GM23338 (cell line): ENCODE measurements at regions not wholly inside any gene's neighbourhood (a gene's known extent, or its start where the extent isn't known, plus 50 kb on each side); places are given as distances from the start of the nearest gene placed in this dataset.
A peak's percentile ranks its signal among the peaks of the same experiment; 100 is the strongest.

Experiments used
- ATAC-seq: fragments of 200-7000 bp; cut with Tn5 transposase; 3 replicates; pipeline ENCODE4 v1.9.1; 2020
- DNase-seq: peaks from one replicate; pipeline ENCODE4 v3.0.0-alpha.2; 2015; ENCODE audit warnings: low spot score
- H2AFZ ChIP-seq: fragments of 200-600 bp; sonication (generic); 2 replicates; pipeline ENCODE4 v1.8.0; 2016; ENCODE audit warnings: antibody characterized with exemption, mild to moderate bottlenecking, moderate library complexity
- H3F3A ChIP-seq: fragments of 200-600 bp; sonication (generic); replicated peaks from 2 replicates; pipeline ENCODE4 v1.8.0; 2017; ENCODE audit warnings: antibody characterized with exemption, mixed run types, low read depth
- H3K27ac ChIP-seq: fragments of 200-600 bp; sonication (generic); 2 replicates; pipeline ENCODE4 v1.6.1; 2016; ENCODE audit warnings: low read depth
- H3K27me3 ChIP-seq: fragments of 200-600 bp; sonication (generic); 2 replicates; pipeline ENCODE4 v1.8.0; 2016; ENCODE audit warnings: mild to moderate bottlenecking, mixed run types, moderate library complexity; ENCODE audit not compliant: insufficient read depth
- H3K36me3 ChIP-seq: fragments of 200-600 bp; sonication (generic); 2 replicates; pipeline ENCODE4 v1.8.0; 2016; ENCODE audit warnings: mild to moderate bottlenecking; ENCODE audit not compliant: insufficient read depth
- H3K4me1 ChIP-seq: fragments of 200-600 bp; sonication (generic); 2 replicates; pipeline ENCODE4 v1.8.0; 2016; ENCODE audit warnings: mild to moderate bottlenecking, moderate library complexity; ENCODE audit not compliant: insufficient read depth
- H3K4me2 ChIP-seq: fragments of 200-600 bp; sonication (generic); 2 replicates; pipeline ENCODE4 v1.7.1; 2017; ENCODE audit warnings: mixed run types
- H3K4me3 ChIP-seq: fragments of 200-600 bp; sonication (generic); 2 replicates; pipeline ENCODE4 v1.6.1; 2016; ENCODE audit warnings: mixed run types
- H3K79me2 ChIP-seq: fragments of 200-600 bp; sonication (generic); replicated peaks from 2 replicates; pipeline ENCODE4 v1.8.0; 2017; ENCODE audit warnings: mild to moderate bottlenecking; ENCODE audit not compliant: insufficient read depth
- H3K9me2 ChIP-seq: fragments of 200-600 bp; sonication (generic); 2 replicates; pipeline ENCODE4 v1.8.0; 2017; ENCODE audit not compliant: insufficient read depth
- H4K20me1 ChIP-seq: fragments of 200-600 bp; sonication (generic); replicated peaks from 2 replicates; pipeline ENCODE4 v1.8.0; 2017; ENCODE audit warnings: mild to moderate bottlenecking; ENCODE audit not compliant: insufficient read depth
- H3K27ac Mint-ChIP-seq: 2 replicates; pipeline ENCODE4 v1.8.0; 2020; ENCODE audit warnings: inconsistent platforms, mild to moderate bottlenecking, moderate library complexity, mixed read lengths
- H3K27me3 Mint-ChIP-seq: 3 replicates; pipeline ENCODE4 v1.8.0; 2022; ENCODE audit warnings: low read depth, mild to moderate bottlenecking, moderate library complexity, mixed read lengths, inconsistent platforms; ENCODE audit not compliant: insufficient read depth, poor library complexity
- H3K36me3 Mint-ChIP-seq: 3 replicates; pipeline ENCODE4 v1.8.0; 2021; ENCODE audit warnings: low read depth, mild to moderate bottlenecking, inconsistent platforms, moderate library complexity, mixed read lengths
- H3K4me1 Mint-ChIP-seq: 3 replicates; pipeline ENCODE4 v1.8.0; 2020; ENCODE audit warnings: mild to moderate bottlenecking, inconsistent platforms, mixed read lengths
- H3K4me3 Mint-ChIP-seq: 3 replicates; pipeline ENCODE4 v1.8.0; 2021; ENCODE audit warnings: moderate library complexity, mild to moderate bottlenecking, inconsistent platforms, mixed read lengths
- H3K9me3 Mint-ChIP-seq: 3 replicates; pipeline ENCODE4 v1.8.0; 2020; ENCODE audit warnings: moderate library complexity, mild to moderate bottlenecking, inconsistent platforms, mixed read lengths
- CREB1 ChIP-seq: fragments of 250-450 bp; sonication (Bioruptor Pico); IDR thresholded peaks from 2 replicates; pipeline ENCODE4 v1.5.0; 2020; ENCODE audit warnings: low read depth, mild to moderate bottlenecking, moderate library complexity
- EZH2 ChIP-seq: fragments of 200-600 bp; sonication (generic); IDR thresholded peaks from one replicate; pipeline ENCODE4 v1.8.0; 2017; ENCODE audit warnings: antibody characterized with exemption, mild to moderate bottlenecking, low read depth; ENCODE audit not compliant: unreplicated experiment
- EZH2phosphoT487 ChIP-seq: fragments of 200-600 bp; sonication (generic); IDR thresholded peaks from one replicate; pipeline ENCODE4 v1.8.1; 2018; ENCODE audit warnings: antibody characterized with exemption; ENCODE audit not compliant: unreplicated experiment
- JUNB ChIP-seq: IDR thresholded peaks from one replicate; pipeline ENCODE4 v1.6.1; 2016; ENCODE audit warnings: antibody characterized with exemption; ENCODE audit not compliant: unreplicated experiment
- NANOG ChIP-seq: IDR thresholded peaks from 2 replicates; pipeline ENCODE4 v1.6.1; 2016; ENCODE audit warnings: antibody characterized with exemption, borderline replicate concordance
- POLR2AphosphoS5 ChIP-seq: IDR thresholded peaks from 2 replicates; pipeline ENCODE4 v1.6.1; 2016; ENCODE audit warnings: antibody characterized with exemption, low read depth
- REST ChIP-seq: IDR thresholded peaks from one replicate; pipeline ENCODE4 v1.6.1; 2018; ENCODE audit warnings: antibody characterized with exemption; ENCODE audit not compliant: unreplicated experiment
- STAT1 ChIP-seq: IDR thresholded peaks from one replicate; pipeline ENCODE4 v1.6.1; 2016; ENCODE audit warnings: antibody characterized with exemption; ENCODE audit not compliant: unreplicated experiment
- ZNF114 ChIP-seq: fragments of 250-450 bp; sonication (Bioruptor Pico); IDR thresholded peaks from 2 replicates; pipeline ENCODE4 v1.5.0; 2020; ENCODE audit warnings: mild to moderate bottlenecking, moderate library complexity
- ZNF331 ChIP-seq: fragments of 250-450 bp; sonication (Bioruptor Pico); IDR thresholded peaks from 2 replicates; pipeline ENCODE4 v1.5.0; 2020; ENCODE audit warnings: low read depth, mild to moderate bottlenecking, moderate library complexity
- TF ChIP-seq, protein P1 (sequence below): IDR thresholded peaks from 2 replicates; pipeline ENCODE4 v1.6.1; 2016; ENCODE audit warnings: antibody characterized with exemption
- TF ChIP-seq, protein P2 (sequence below): fragments of 250-450 bp; sonication (Bioruptor Pico); IDR thresholded peaks from 2 replicates; pipeline ENCODE4 v1.5.0; 2020; ENCODE audit warnings: mild to moderate bottlenecking, moderate library complexity

- H3F3A ChIP-seq = no peaks in the 10 kb centered on the region
- H4K20me1 ChIP-seq = no peaks in the 10 kb centered on the region
- no peaks in the 10 kb centered on the region for H3K36me3 ChIP-seq
- no peak overlapping the region for H3K4me2 ChIP-seq
- no peak overlapping the region for H3K27ac ChIP-seq
- peaks cover 9% of the 10 kb centered on the region for H3K9me3 Mint-ChIP-seq
- H2AFZ ChIP-seq = peak overlapping the region; percentile 81; the same call in 1 of the 2 replicates
- H3K4me1 ChIP-seq = no peaks in the 10 kb centered on the region
- H3K27me3 ChIP-seq = no peaks in the 10 kb centered on the region
- no peak for DNase-seq
- ATAC-seq = 0 out of 3 replicates have a peak, but pooled peaks have one; percentile 42
- H3K36me3 Mint-ChIP-seq = peaks cover 3% of the 10 kb centered on the region; the same call in 2 of the 3 replicates
- H3K9me2 ChIP-seq = 0 out of 2 replicates have a peak, but pooled peaks cover 3% of the 10 kb centered on the region
- no peak overlapping the region for H3K27ac Mint-ChIP-seq
- H3K4me3 ChIP-seq = no peak overlapping the region
- TF ChIP-seq REST (no peak), ZNF114 (no peak), STAT1 (no peak), NANOG (no peak)
- peaks cover 14% of the 10 kb centered on the region for H3K4me1 Mint-ChIP-seq
- no peak overlapping the region for H3K4me3 Mint-ChIP-seq
- no peaks in the 10 kb centered on the region for H3K79me2 ChIP-seq
- peaks cover 11% of the 10 kb centered on the region for H3K27me3 Mint-ChIP-seq
Observed at GRCh38 chr20:58583586-58583985, 67.5 kb upstream of the STX16 start.

DNA sequence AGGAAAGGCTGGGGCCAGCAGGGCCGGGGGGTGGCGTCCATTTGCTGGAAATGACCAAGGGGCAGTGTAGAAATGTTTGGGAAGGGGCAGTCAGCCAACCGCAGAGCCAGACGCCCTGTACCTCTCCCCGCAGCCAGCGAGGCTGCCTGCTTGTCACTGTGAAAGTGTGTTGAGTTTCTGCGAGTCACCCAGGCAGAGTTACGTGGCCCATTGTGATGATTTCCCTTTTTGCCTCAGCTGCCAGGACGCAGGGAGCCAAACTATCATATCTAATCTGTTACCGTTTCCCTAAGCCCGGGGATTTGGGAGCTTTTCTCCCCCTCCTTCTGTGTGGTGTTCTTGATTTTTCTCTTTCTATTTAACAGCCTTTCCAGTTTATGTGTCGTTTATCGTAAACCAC is 67.9 kb upstream of the STX16 start:
- no peaks in the 10 kb centered on the region for H4K20me1 ChIP-seq
- peaks cover 1% of the 10 kb centered on the region; the same call in 1 of the 2 replicates for H3K4me1 ChIP-seq
- H3K36me3 Mint-ChIP-seq = peaks cover 3% of the 10 kb centered on the region; the same call in 2 of the 3 replicates
- no peak overlapping the region for H3K4me2 ChIP-seq
- ATAC-seq (no peak), DNase-seq (no peak)
- no peak overlapping the region for H3K27ac ChIP-seq
- H3K27me3 ChIP-seq = no peaks in the 10 kb centered on the region
- H3K4me3 Mint-ChIP-seq = no peak overlapping the region
- no peaks in the 10 kb centered on the region for H3F3A ChIP-seq
- H2AFZ ChIP-seq = peak overlapping the region; percentile 21; the same call in 1 of the 2 replicates
- H3K9me3 Mint-ChIP-seq = peaks cover 9% of the 10 kb centered on the region
- no peak overlapping the region for H3K27ac Mint-ChIP-seq
- H3K79me2 ChIP-seq = no peaks in the 10 kb centered on the region
- 0 out of 2 replicates have a peak, but pooled peaks cover 3% of the 10 kb centered on the region for H3K9me2 ChIP-seq
- peaks cover 11% of the 10 kb centered on the region for H3K27me3 Mint-ChIP-seq
- H3K4me3 ChIP-seq = no peak overlapping the region
- H3K4me1 Mint-ChIP-seq = peaks cover 17% of the 10 kb centered on the region
- no peaks in the 10 kb centered on the region for H3K36me3 ChIP-seq
- no peak for TF ChIP-seq EZH2phosphoT487
- TF ChIP-seq POLR2AphosphoS5 = no peak
- TF ChIP-seq STAT1 = no peak
- no peak for TF ChIP-seq ZNF331 (CRISPR knock-in tag)
- TF ChIP-seq, protein P1, sequence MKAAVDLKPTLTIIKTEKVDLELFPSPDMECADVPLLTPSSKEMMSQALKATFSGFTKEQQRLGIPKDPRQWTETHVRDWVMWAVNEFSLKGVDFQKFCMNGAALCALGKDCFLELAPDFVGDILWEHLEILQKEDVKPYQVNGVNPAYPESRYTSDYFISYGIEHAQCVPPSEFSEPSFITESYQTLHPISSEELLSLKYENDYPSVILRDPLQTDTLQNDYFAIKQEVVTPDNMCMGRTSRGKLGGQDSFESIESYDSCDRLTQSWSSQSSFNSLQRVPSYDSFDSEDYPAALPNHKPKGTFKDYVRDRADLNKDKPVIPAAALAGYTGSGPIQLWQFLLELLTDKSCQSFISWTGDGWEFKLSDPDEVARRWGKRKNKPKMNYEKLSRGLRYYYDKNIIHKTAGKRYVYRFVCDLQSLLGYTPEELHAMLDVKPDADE = no peak
- no peak for TF ChIP-seq JUNB
- TF ChIP-seq, protein P2, sequence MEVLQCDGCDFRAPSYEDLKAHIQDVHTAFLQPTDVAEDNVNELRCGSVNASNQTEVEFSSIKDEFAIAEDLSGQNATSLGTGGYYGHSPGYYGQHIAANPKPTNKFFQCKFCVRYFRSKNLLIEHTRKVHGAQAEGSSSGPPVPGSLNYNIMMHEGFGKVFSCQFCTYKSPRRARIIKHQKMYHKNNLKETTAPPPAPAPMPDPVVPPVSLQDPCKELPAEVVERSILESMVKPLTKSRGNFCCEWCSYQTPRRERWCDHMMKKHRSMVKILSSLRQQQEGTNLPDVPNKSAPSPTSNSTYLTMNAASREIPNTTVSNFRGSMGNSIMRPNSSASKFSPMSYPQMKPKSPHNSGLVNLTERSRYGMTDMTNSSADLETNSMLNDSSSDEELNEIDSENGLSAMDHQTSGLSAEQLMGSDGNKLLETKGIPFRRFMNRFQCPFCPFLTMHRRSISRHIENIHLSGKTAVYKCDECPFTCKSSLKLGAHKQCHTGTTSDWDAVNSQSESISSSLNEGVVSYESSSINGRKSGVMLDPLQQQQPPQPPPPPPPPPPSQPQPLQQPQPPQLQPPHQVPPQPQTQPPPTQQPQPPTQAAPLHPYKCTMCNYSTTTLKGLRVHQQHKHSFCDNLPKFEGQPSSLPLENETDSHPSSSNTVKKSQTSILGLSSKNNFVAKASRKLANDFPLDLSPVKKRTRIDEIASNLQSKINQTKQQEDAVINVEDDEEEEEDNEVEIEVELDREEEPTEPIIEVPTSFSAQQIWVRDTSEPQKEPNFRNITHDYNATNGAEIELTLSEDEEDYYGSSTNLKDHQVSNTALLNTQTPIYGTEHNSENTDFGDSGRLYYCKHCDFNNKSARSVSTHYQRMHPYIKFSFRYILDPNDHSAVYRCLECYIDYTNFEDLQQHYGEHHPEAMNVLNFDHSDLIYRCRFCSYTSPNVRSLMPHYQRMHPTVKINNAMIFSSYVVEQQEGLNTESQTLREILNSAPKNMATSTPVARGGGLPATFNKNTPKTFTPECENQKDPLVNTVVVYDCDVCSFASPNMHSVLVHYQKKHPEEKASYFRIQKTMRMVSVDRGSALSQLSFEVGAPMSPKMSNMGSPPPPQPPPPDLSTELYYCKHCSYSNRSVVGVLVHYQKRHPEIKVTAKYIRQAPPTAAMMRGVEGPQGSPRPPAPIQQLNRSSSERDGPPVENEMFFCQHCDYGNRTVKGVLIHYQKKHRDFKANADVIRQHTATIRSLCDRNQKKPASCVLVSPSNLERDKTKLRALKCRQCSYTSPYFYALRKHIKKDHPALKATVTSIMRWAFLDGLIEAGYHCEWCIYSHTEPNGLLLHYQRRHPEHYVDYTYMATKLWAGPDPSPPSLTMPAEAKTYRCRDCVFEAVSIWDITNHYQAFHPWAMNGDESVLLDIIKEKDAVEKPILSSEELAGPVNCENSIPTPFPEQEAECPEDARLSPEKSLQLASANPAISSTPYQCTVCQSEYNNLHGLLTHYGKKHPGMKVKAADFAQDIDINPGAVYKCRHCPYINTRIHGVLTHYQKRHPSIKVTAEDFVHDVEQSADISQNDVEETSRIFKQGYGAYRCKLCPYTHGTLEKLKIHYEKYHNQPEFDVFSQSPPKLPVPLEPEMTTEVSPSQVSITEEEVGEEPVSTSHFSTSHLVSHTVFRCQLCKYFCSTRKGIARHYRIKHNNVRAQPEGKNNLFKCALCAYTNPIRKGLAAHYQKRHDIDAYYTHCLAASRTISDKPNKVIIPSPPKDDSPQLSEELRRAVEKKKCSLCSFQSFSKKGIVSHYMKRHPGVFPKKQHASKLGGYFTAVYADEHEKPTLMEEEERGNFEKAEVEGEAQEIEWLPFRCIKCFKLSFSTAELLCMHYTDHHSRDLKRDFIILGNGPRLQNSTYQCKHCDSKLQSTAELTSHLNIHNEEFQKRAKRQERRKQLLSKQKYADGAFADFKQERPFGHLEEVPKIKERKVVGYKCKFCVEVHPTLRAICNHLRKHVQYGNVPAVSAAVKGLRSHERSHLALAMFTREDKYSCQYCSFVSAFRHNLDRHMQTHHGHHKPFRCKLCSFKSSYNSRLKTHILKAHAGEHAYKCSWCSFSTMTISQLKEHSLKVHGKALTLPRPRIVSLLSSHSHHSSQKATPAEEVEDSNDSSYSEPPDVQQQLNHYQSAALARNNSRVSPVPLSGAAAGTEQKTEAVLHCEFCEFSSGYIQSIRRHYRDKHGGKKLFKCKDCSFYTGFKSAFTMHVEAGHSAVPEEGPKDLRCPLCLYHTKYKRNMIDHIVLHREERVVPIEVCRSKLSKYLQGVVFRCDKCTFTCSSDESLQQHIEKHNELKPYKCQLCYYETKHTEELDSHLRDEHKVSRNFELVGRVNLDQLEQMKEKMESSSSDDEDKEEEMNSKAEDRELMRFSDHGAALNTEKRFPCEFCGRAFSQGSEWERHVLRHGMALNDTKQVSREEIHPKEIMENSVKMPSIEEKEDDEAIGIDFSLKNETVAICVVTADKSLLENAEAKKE (CRISPR knock-in tag) = no peak
- TF ChIP-seq NANOG = no peak
- no peak for TF ChIP-seq CREB1
- no peak for TF ChIP-seq ZNF114
- TF ChIP-seq EZH2 = no peak
